ENCODE measurements at regions not wholly inside any gene's neighbourhood (a gene's known extent, or its start where the extent isn't known, plus 50 kb on each side); places are given as distances from the start of the nearest gene placed in this dataset.
A peak's percentile ranks its signal among the peaks of the same experiment; 100 is the strongest.

DNA sequence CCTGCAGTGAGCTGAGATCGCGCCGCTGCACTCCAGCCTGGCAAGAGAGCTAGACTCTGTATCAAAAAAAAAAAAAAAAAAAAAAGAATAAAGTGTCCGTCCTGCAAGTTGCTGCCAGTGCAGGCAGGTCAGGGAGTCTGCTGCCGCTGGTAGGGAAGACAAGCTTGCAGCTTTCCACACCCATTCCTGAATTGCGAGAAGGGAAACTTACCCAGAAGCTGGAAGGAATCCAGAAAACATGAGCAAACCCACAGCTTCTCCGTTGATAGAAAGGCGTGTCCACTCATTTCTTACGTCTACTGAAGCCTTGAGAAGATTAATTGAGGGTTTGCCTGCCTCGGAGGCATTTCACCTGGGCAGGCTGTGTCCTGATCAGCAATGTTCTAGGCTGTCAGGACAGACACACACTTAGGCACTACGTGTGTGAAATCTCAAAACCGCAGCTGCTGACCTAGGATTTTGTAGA, 61.6 kb upstream of the DSP start:
- H3K4me1 Mint-ChIP-seq (ENCODE audit: low read depth), result no peaks in the 10 kb centered on the region
- H3K36me3 Mint-ChIP-seq (ENCODE audit: low read depth), result no peaks in the 10 kb centered on the region
- H3K27ac Mint-ChIP-seq, result no peak overlapping the region
- peaks cover 7% of the 10 kb centered on the region for H3K27me3 Mint-ChIP-seq (ENCODE audit: insufficient read depth)
- TF ChIP-seq, protein P1, sequence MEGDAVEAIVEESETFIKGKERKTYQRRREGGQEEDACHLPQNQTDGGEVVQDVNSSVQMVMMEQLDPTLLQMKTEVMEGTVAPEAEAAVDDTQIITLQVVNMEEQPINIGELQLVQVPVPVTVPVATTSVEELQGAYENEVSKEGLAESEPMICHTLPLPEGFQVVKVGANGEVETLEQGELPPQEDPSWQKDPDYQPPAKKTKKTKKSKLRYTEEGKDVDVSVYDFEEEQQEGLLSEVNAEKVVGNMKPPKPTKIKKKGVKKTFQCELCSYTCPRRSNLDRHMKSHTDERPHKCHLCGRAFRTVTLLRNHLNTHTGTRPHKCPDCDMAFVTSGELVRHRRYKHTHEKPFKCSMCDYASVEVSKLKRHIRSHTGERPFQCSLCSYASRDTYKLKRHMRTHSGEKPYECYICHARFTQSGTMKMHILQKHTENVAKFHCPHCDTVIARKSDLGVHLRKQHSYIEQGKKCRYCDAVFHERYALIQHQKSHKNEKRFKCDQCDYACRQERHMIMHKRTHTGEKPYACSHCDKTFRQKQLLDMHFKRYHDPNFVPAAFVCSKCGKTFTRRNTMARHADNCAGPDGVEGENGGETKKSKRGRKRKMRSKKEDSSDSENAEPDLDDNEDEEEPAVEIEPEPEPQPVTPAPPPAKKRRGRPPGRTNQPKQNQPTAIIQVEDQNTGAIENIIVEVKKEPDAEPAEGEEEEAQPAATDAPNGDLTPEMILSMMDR (IDR thresholded peaks at IDR 0.05), result no peak
- H3K4me3 Mint-ChIP-seq, result peak overlapping the region; percentile 15; the same call in 1 of the 2 replicates
- peak; percentile 18 for DNase-seq
- H3K9me3 Mint-ChIP-seq, result no peaks in the 10 kb centered on the region

DNA sequence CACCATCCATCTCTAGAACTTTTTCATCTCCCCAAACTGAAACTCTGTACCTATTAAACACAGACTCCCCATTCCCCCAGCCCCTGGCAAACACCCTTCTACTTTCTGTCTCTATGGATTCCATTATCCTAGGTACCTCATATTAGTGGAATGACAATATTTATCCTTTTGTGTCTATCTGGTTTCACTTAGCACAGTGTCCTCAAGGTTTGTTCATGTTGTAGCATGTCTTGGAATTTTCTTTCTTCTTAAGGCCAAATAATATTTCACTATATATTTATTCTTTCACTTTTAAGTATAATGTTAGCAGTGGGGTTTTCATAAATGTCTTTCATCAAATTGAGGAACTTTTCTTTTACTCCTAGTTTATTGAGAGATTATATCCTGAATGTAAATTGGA, 56.8 kb upstream of the DSP start:
- DNase-seq, result no peak
- Mint-ChIP-seq H3K27me3 (ENCODE audit: insufficient read depth) (peaks cover 16% of the 10 kb centered on the region), H3K4me3 (no peak overlapping the region), H3K36me3 (ENCODE audit: low read depth) (no peaks in the 10 kb centered on the region), H3K27ac (no peak overlapping the region), H3K9me3 (no peaks in the 10 kb centered on the region), H3K4me1 (ENCODE audit: low read depth) (no peaks in the 10 kb centered on the region)
- TF ChIP-seq, protein P1 (IDR thresholded peaks at IDR 0.05), result no peak

DNA sequence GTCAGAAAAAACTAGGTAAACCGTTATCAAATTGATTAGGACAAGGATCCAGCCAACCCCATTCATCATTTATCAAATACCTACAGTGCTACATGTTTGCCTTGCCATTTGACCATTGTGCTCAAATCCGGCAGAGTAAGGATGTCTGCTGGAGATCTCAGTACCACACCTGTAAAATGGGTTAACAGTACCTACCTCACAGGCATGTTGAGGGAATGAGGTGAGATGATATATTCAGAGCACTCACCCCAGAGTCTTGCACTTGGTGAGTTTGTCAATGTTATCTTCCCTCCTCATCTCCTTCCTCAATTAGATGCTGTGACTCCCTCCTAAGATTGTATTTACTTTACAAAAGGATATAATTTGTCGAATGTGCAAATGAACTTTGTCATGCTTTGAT, 54.5 kb upstream of the DSP start:
- TF ChIP-seq, protein P1 (IDR thresholded peaks at IDR 0.05), result no peak
- Mint-ChIP-seq H3K9me3 (peaks cover 1% of the 10 kb centered on the region; the same call in 1 of the 2 replicates), H3K27me3 (ENCODE audit: insufficient read depth) (peaks cover 23% of the 10 kb centered on the region), H3K27ac (no peak overlapping the region), H3K4me1 (ENCODE audit: low read depth) (no peaks in the 10 kb centered on the region), H3K36me3 (ENCODE audit: low read depth) (no peaks in the 10 kb centered on the region), H3K4me3 (no peak overlapping the region)
- DNase-seq, result no peak

DNA sequence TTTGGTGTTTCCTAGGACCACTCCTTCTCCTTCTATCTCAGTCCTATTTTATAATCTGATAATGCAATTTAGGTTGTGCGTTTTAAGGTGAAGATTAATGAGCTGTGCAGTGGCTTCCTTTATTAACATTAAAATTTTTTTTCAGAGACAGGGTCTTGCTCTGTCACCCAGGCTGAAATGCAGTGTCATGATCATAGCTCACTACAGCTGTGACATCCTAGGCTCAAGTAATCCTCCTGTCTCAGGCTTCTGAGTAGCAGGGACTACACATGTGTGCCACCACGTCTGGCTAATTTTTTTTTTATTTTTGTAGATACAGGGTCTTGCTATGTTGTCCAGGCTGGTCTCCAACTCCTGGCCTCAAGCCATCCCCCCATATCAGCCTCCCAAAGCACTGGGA, 53.0 kb upstream of the DSP start:
- H3K36me3 Mint-ChIP-seq (ENCODE audit: low read depth), result no peaks in the 10 kb centered on the region
- H3K4me1 Mint-ChIP-seq (ENCODE audit: low read depth), result no peaks in the 10 kb centered on the region
- TF ChIP-seq, protein P1 (IDR thresholded peaks at IDR 0.05), result no peak
- no peak overlapping the region for H3K27ac Mint-ChIP-seq
- DNase-seq, result no peak
- no peak overlapping the region for H3K4me3 Mint-ChIP-seq
- peaks cover 10% of the 10 kb centered on the region for H3K9me3 Mint-ChIP-seq
- H3K27me3 Mint-ChIP-seq (ENCODE audit: insufficient read depth), result peaks cover 23% of the 10 kb centered on the region

DNA sequence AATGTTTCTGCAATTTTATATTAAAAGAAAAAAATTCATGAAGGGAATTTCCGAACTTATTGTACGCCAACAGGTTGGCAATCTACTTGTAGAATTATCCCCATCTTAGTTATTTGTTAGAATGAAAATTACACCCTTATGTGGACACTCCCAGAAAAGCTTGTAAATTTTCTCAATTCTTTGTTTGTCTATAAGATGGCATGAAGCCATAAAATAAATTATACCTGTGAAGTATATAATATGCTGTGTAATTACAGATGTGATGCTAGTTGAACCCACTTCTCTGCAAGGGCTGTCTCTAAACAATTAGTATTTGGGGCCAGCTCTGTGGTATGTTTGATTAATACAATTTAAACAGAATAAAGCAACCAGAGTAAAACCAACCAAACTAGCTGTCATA, 52.1 kb upstream of the DSP start:
- H3K27ac Mint-ChIP-seq, result no peak overlapping the region
- TF ChIP-seq, protein P1 (IDR thresholded peaks at IDR 0.05), result no peak
- no peak for DNase-seq
- no peaks in the 10 kb centered on the region for H3K4me1 Mint-ChIP-seq (ENCODE audit: low read depth)
- peaks cover 10% of the 10 kb centered on the region for H3K9me3 Mint-ChIP-seq
- no peaks in the 10 kb centered on the region for H3K36me3 Mint-ChIP-seq (ENCODE audit: low read depth)
- peaks cover 28% of the 10 kb centered on the region for H3K27me3 Mint-ChIP-seq (ENCODE audit: insufficient read depth)
- H3K4me3 Mint-ChIP-seq, result no peak overlapping the region
